Aorta (tissue), 5 donors: ENCODE measurements at regions not wholly inside any gene's neighbourhood (a gene's known extent, or its start where the extent isn't known, plus 50 kb on each side); places are given as distances from the start of the nearest gene placed in this dataset.
"Not testable (repeated sequence)": the region's sequence is repeated elsewhere in the genome, so short reads cannot be mapped to it uniquely, and the experiment has no call there.

Experiments used
- ATAC-seq: fragments of 200-7000 bp; cut with Tn5 transposase; one replicate; pipeline ENCODE4 v1.9.1; 2022; ENCODE audit warnings: moderate library complexity; ENCODE audit not compliant: low FRiP score
- DNase-seq, 2 donors: peaks; one replicate each; pipeline ENCODE4 v3.0.0-alpha.2; 2020
- H3K27ac ChIP-seq, 2 donors: one replicate each; pipeline ENCODE4 v1.5.1; 2013; ENCODE audit warnings: low read length in 2 of 2, mild to moderate bottlenecking in 2 of 2, moderate library complexity in 2 of 2, control low read depth in 1 of 2, inconsistent platforms in 1 of 2, low read depth in 1 of 2
- H3K27me3 ChIP-seq, 2 donors: one replicate each; pipeline ENCODE4 v1.6.1; 2013; ENCODE audit warnings: control low read depth in 1 of 2, low read length in 1 of 2, mild to moderate bottlenecking in 1 of 2, moderate library complexity in 1 of 2; ENCODE audit not compliant: insufficient read depth in 2 of 2, control insufficient read depth in 1 of 2
- H3K36me3 ChIP-seq, 2 donors: one replicate each; pipeline ENCODE4 v1.6.1; 2013; ENCODE audit warnings: control low read depth in 1 of 2, low read length in 1 of 2, mild to moderate bottlenecking in 1 of 2; ENCODE audit not compliant: insufficient read depth in 2 of 2, control insufficient read depth in 1 of 2
- H3K4me1 ChIP-seq, 2 donors: one replicate each; pipeline ENCODE4 v1.6.1; 2013; ENCODE audit warnings: low read length in 2 of 2, control low read depth in 1 of 2, mild to moderate bottlenecking in 1 of 2, moderate library complexity in 1 of 2; ENCODE audit not compliant: insufficient read depth in 2 of 2, control insufficient read depth in 1 of 2
- H3K4me3 ChIP-seq, 2 donors: one replicate each; pipeline ENCODE4 v1.5.1; 2013; ENCODE audit warnings: low read length in 2 of 2, control low read depth in 1 of 2, mild to moderate bottlenecking in 1 of 2
- H3K9me3 ChIP-seq: one replicate; pipeline ENCODE4 v1.6.1; 2013; ENCODE audit warnings: mild to moderate bottlenecking, low read length; ENCODE audit not compliant: control insufficient read depth
- WGBS, 2 donors: extraction: QIAGEN DNeasy Blood & Tissue Kit; methylation state at CpG; one replicate each; pipeline ENCODE4 v1.1.7; 2013; 5-methylcytosine and 5-hydroxymethylcytosine counted together
- intact Hi-C, 2 donors: fragments of 100-400 bp; cut with DNase I; formaldehyde crosslinking; loops; one replicate each; pipeline versions ENCODE4 v1.14.2 to v1.15.0; 2022
- donor health status: healthy with polysubstance abuse.
- donor health status: Bipolar disorder and iron deficiency.
- donor health status: DM: no; HTN: no; CAD: no.
- donor health status: DM: no; HTN: no; CAD: no.
- donor health status: DM: yes; HTN: yes; CAD: no.

- ATAC-seq, H3K9me3 ChIP-seq, H3K36me3 ChIP-seq, H3K4me3 ChIP-seq, H3K27ac ChIP-seq, DNase-seq, intact Hi-C loops, H3K4me1 ChIP-seq, H3K27me3 ChIP-seq: not testable (repeated sequence)
- WGBS, 2 donors, result 88 to 89% methylated on average over 5 of the region's 5 CpGs
Measured at GRCh38 chr6:127406722-127407121, 52.5 kb downstream of the KIAA0408 start.

- Histone ChIP-seq H3K27me3 (no peaks in the 10 kb centered on the region), H3K4me1 (no peaks in the 10 kb centered on the region), H3K27ac (no peak overlapping the region), H3K4me3 (no peak overlapping the region), H3K9me3 (no peaks in the 10 kb centered on the region), H3K36me3 (no peaks in the 10 kb centered on the region)
- ATAC-seq, result no peak
- DNase-seq, result no peak
- WGBS, 2 donors, result 85 to 91% methylated on average over 3 of the region's 3 CpGs
- intact Hi-C loops, result no loop called here
Measured at GRCh38 chr6:127406122-127406521, 53.1 kb downstream of the KIAA0408 start.

DNA sequence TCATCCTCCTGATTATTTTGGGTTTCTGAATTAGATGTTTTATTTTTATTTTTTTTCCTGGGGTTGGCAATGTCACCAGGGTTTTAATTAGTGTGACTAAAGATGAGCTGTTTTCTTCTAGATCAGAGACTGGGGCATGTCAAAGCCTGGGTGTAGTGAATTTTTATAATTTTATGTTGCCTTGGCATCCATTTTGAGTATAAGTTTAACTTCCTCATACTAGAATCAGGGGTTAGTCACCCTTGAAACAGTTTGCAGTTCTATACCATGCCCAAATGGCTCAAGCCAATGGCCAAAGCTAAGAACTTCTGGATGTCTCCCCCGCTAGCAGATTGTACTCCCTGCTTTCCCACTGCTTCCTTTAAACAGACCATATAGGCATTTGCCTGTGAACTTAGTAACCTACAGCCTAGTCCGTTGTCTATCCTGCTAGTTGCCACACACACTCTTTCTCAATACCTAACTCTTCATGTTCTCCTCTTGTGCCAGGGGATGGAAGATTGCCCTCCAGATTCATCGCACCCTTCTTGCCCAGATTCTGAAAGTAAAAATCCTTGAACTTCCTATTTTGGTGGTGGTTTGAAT is 54.5 kb downstream of the KIAA0408 start:
- no peak overlapping the region for H3K4me3 ChIP-seq
- no peak overlapping the region for H3K27ac ChIP-seq
- intact Hi-C loops, result no loop called here
- ATAC-seq, result no peak
- no peak for DNase-seq
- no peaks in the 10 kb centered on the region for H3K27me3 ChIP-seq
- no peaks in the 10 kb centered on the region for H3K36me3 ChIP-seq
- no peaks in the 10 kb centered on the region for H3K4me1 ChIP-seq
- H3K9me3 ChIP-seq, result no peaks in the 10 kb centered on the region
- WGBS, 2 donors, result 62 to 64% methylated on average over 3 of the region's 3 CpGs

DNA sequence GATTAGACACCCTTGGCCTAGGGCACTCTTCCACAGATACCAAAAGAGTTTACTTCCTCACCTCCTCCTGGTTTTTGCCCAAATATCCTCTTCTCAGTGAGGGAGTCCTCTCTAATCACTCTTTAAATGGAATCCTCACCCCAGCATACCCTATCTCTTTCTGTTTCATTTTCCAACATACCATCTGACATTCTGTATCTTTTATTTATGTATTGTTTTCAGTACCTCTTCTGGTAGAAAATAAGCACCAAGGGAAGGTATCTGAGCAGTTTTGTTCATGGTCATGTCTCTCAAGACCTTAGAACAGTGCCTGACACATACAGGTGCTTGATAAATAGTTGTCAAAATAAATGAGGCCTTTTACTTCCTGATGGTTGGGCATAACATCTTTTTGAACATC is 55.1 kb downstream of the KIAA0408 start:
- H3K4me3 ChIP-seq, result no peak overlapping the region
- intact Hi-C loops, result no loop called here
- no peaks in the 10 kb centered on the region for H3K36me3 ChIP-seq
- no peak for ATAC-seq
- DNase-seq, result no peak
- H3K27ac ChIP-seq, result no peak overlapping the region
- no peaks in the 10 kb centered on the region for H3K9me3 ChIP-seq
- H3K27me3 ChIP-seq, result no peaks in the 10 kb centered on the region
- H3K4me1 ChIP-seq, result no peaks in the 10 kb centered on the region

- Histone ChIP-seq H3K36me3 (no peaks in the 10 kb centered on the region), H3K27ac (no peak overlapping the region), H3K4me3 (no peak overlapping the region), H3K9me3 (no peaks in the 10 kb centered on the region), H3K4me1 (no peaks in the 10 kb centered on the region), H3K27me3 (no peaks in the 10 kb centered on the region)
- ATAC-seq (no peak), DNase-seq (no peak)
- WGBS, 2 donors, result 51% methylated on average over 2 of the region's 2 CpGs
- intact Hi-C loops, result no loop called here
Measured at GRCh38 chr6:127403636-127404035, 55.6 kb downstream of the KIAA0408 start.

DNA sequence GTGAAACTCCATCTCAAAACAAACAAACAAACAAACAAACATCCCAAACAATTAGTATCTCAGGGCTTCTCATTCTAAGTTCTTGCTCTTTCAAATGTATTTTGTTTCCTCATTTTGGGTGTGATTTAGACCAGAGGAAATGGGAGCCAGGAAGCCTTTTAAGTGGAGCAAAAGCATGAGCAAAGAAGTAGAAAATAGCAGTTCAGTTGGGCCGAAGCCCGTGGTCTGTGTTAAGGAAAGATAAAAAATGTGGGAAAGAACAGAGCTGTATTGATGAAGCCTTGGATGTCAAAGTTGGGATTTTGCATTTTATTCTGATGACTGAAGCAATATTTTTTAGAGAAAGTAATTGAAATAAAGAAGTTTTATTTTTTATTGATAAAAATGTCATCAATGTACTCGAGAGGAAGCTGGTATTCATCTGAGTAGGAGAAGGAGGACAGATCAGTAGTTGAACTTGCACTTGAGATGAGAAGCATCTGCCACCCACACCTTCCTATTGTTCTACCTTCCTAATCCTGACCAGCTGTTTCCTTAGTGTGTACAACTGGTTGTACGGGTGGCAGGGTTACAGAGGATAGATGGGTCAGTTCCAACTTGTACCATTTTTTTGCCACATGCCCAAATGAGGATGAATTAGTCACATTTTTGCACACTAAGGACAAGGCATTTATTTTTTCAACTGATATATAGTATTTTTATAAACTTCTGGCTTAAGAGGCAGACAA is 56.1 kb downstream of the KIAA0408 start:
- Histone ChIP-seq H3K9me3 (no peaks in the 10 kb centered on the region), H3K27me3 (no peaks in the 10 kb centered on the region), H3K27ac (no peak overlapping the region), H3K36me3 (no peaks in the 10 kb centered on the region), H3K4me1 (peaks cover 0 to 2% of the 10 kb centered on the region in 2 donors), H3K4me3 (no peak overlapping the region)
- 32 to 38% methylated on average over 4 of the region's 4 CpGs for WGBS, 2 donors
- ATAC-seq (peak; percentile 44), DNase-seq (no peak)
- intact Hi-C loops, result no loop called here

DNA sequence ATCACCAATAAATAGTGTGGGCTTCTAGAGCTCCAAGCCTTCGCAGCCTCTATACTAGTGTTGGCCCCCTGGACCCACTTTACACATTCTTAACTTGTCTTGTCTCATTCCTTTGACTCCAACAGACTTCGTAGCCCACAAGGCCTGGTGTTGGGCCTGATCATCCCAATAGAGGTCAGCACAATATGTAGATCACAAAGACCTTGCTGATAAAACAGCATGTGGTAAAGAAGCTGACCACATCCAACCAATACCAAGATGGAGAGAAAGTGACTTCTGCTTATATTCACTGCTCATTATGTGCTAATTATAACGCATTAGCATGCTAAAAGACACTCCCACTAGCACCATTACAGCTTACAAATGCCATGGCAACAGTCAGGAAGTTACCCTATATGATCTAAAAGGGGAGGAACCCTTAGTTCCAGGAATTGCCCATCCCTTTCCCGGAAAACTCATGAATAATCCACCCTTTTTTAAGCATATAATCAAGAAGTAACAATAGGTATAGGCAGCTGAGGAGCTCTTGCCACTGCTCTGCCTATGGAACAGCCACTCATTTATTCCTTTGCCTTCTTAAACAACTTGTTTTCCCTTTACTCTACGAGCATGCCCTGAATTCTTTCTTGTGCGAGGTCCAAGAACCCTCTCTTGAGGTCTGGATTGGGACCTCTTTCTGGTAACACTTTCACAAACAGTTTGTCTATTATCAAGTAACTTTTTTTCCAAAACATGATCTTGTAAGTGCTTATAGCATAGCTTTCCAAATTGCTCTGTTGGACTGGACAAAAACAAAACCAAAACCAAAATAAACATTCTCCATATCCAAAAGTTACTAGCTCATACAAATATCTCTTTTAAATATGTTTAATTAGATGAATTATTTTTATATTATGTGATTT is 54.6 kb upstream of the ECHDC1 start:
- Histone ChIP-seq H3K4me3 (no peak overlapping the region), H3K4me1 (peaks cover 2 to 4% of the 10 kb centered on the region in 2 donors), H3K27me3 (no peaks in the 10 kb centered on the region), H3K27ac (no peak overlapping the region), H3K36me3 (no peaks in the 10 kb centered on the region), H3K9me3 (no peaks in the 10 kb centered on the region)
- intact Hi-C loops, result no loop called here
- DNase-seq (no peak), ATAC-seq (peak; percentile 11)
- WGBS, 2 donors, result 57 to 60% methylated on average over 6 of the region's 6 CpGs

- H3K27ac ChIP-seq, H3K27me3 ChIP-seq, H3K36me3 ChIP-seq, H3K4me3 ChIP-seq, DNase-seq, intact Hi-C loops, ATAC-seq, H3K4me1 ChIP-seq, H3K9me3 ChIP-seq: not testable (repeated sequence)
- 10 to 15% methylated on average over 5 of the region's 5 CpGs for WGBS, 2 donors
Measured at GRCh38 chr6:127397171-127397597, 53.8 kb upstream of the ECHDC1 start.
